Body of pancreas (tissue), 4 donors: ENCODE measurements at regions not wholly inside any gene's neighbourhood (a gene's known extent, or its start where the extent isn't known, plus 50 kb on each side); places are given as distances from the start of the nearest gene placed in this dataset.

Experiments
- POLR2A ChIP-seq, 3 donors: fragments of 450-650 bp; IDR thresholded peaks; one replicate each; pipeline ENCODE4 v1.6.1; 2016; ENCODE audit warnings: antibody characterized with exemption in 3 of 3, mild to moderate bottlenecking in 2 of 3
- TF ChIP-seq, protein P1 (sequence below), 7 experiments: fragments of 450-650 bp in 4 of 7; fragments of 200-600 bp in 3 of 7; sonication (generic) in 3 of 7; IDR thresholded peaks; one replicate each; pipeline ENCODE4 v1.5.1; 2016 to 2019; ENCODE audit warnings: antibody characterized with exemption in 7 of 7

DNA sequence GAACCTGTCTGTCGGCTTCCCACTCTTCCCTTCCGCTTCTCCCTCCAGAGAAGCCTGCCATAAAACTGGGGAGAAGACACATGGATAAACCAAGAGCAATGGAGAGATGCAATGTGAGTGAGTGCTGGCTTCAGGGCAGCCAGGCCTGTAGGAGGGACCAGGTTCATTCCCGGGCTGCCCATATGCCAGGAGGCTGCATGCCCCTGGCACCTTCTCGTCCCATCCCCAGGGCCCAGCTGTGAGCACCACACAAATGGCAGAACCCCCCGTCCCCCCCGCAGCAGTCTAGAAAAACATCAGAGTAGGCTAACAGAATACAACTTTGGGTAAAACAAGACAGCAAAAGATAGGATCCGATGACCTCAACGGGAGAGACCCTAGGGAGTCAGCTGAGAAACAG is 341.3 kb upstream of the SHH start:
- TF ChIP-seq, protein P1, sequence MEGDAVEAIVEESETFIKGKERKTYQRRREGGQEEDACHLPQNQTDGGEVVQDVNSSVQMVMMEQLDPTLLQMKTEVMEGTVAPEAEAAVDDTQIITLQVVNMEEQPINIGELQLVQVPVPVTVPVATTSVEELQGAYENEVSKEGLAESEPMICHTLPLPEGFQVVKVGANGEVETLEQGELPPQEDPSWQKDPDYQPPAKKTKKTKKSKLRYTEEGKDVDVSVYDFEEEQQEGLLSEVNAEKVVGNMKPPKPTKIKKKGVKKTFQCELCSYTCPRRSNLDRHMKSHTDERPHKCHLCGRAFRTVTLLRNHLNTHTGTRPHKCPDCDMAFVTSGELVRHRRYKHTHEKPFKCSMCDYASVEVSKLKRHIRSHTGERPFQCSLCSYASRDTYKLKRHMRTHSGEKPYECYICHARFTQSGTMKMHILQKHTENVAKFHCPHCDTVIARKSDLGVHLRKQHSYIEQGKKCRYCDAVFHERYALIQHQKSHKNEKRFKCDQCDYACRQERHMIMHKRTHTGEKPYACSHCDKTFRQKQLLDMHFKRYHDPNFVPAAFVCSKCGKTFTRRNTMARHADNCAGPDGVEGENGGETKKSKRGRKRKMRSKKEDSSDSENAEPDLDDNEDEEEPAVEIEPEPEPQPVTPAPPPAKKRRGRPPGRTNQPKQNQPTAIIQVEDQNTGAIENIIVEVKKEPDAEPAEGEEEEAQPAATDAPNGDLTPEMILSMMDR (IDR thresholded peaks at IDR 0.05) = no peak
- TF ChIP-seq POLR2A (IDR thresholded peaks at IDR 0.05) = no peak
